Tibial nerve (tissue), 4 donors: ENCODE measurements at regions not wholly inside any gene's neighbourhood (a gene's known extent, or its start where the extent isn't known, plus 50 kb on each side); places are given as distances from the start of the nearest gene placed in this dataset.

Source experiments
- DNase-seq, 2 donors: peaks; one replicate each; pipeline ENCODE4 v3.0.0-alpha.2; 2019; ENCODE audit warnings: low spot score in 2 of 2
- H3K27ac ChIP-seq, 4 donors: fragments of 200-600 bp; sonication (generic) in 3 of 4; one replicate each; pipeline ENCODE4 v1.5.1; 2017 to 2019; ENCODE audit warnings: mild to moderate bottlenecking in 1 of 4
- H3K27me3 ChIP-seq, 2 donors: fragments of 200-600 bp; sonication (generic) in 1 of 2; one replicate each; pipeline versions ENCODE4 v1.5.1 to v1.6.0; 2017 to 2019
- H3K36me3 ChIP-seq, 3 donors: fragments of 200-600 bp; sonication (generic); one replicate each; pipeline ENCODE4 v1.5.1; 2018 to 2019
- H3K4me1 ChIP-seq, 4 donors: fragments of 200-600 bp; sonication (generic) in 3 of 4; one replicate each; pipeline ENCODE4 v1.5.1; 2017 to 2019
- H3K4me3 ChIP-seq, 4 donors: fragments of 200-600 bp; sonication (generic) in 3 of 4; one replicate each; pipeline ENCODE4 v1.5.1; 2017 to 2019; ENCODE audit warnings: mild to moderate bottlenecking in 1 of 4, moderate library complexity in 1 of 4
- H3K9me3 ChIP-seq, 4 donors: fragments of 200-600 bp; sonication (generic) in 3 of 4; one replicate each; pipeline ENCODE4 v1.5.1; 2017 to 2019
- EP300 ChIP-seq, 2 donors: sonication (generic); formaldehyde crosslinking; IDR thresholded peaks; one replicate each; pipeline ENCODE4 v1.6.1; 2017; ENCODE audit warnings: antibody characterized with exemption in 2 of 2, mild to moderate bottlenecking in 1 of 2
- POLR2A ChIP-seq, 2 donors: fragments of 450-650 bp; IDR thresholded peaks; one replicate each; pipeline ENCODE4 v1.6.1; 2017; ENCODE audit warnings: antibody characterized with exemption in 2 of 2, mild to moderate bottlenecking in 2 of 2, moderate library complexity in 2 of 2
- WGBS, 2 donors: methylation state at CpG; one replicate each; pipeline ENCODE4 v1.1.5; 2018; 5-methylcytosine and 5-hydroxymethylcytosine counted together
- TF ChIP-seq, protein P1 (sequence below), 5 experiments: fragments of 200-600 bp in 3 of 5; fragments of 450-650 bp in 2 of 5; sonication (generic) in 3 of 5; IDR thresholded peaks; one replicate each; pipeline ENCODE4 v1.5.1; 2016 to 2019; ENCODE audit warnings: antibody characterized with exemption in 5 of 5, mild to moderate bottlenecking in 3 of 5, moderate library complexity in 2 of 5

DNA sequence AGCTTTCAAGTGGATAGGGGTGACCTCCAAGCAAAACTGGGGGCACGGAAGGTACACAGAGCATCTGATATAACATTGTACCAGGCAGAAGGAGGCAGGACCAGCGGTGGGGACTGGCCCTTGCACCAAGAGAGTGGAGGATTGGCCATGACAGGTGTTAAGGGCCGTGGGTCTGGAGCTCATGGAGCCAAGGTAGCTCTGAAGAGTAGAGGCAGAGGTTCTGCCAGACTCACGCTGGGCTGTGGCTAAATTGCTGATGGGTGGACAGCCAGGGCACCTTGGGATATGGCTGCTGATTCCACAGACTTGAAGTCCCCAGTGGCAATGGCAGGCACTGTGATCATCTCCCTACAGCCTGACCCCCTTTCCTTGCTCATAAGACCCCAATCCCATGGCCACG is 65.9 kb upstream of the NKD1 start:
- 87 to 88% methylated on average over 5 of the region's 5 CpGs for WGBS, 2 donors
- Histone ChIP-seq H3K4me1 (no peaks in the 10 kb centered on the region), H3K4me3 (no peak overlapping the region), H3K36me3 (no peaks in the 10 kb centered on the region), H3K27me3 (no peaks in the 10 kb centered on the region), H3K9me3 (peaks cover 0 to 24% (median 0%) of the 10 kb centered on the region in 4 donors), H3K27ac (no peak overlapping the region)
- no peak for DNase-seq
- TF ChIP-seq EP300 (IDR thresholded peaks at IDR 0.05): no peak
- TF ChIP-seq, protein P1, sequence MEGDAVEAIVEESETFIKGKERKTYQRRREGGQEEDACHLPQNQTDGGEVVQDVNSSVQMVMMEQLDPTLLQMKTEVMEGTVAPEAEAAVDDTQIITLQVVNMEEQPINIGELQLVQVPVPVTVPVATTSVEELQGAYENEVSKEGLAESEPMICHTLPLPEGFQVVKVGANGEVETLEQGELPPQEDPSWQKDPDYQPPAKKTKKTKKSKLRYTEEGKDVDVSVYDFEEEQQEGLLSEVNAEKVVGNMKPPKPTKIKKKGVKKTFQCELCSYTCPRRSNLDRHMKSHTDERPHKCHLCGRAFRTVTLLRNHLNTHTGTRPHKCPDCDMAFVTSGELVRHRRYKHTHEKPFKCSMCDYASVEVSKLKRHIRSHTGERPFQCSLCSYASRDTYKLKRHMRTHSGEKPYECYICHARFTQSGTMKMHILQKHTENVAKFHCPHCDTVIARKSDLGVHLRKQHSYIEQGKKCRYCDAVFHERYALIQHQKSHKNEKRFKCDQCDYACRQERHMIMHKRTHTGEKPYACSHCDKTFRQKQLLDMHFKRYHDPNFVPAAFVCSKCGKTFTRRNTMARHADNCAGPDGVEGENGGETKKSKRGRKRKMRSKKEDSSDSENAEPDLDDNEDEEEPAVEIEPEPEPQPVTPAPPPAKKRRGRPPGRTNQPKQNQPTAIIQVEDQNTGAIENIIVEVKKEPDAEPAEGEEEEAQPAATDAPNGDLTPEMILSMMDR (IDR thresholded peaks at IDR 0.05): no peak
- no peak for TF ChIP-seq POLR2A (IDR thresholded peaks at IDR 0.05)

DNA sequence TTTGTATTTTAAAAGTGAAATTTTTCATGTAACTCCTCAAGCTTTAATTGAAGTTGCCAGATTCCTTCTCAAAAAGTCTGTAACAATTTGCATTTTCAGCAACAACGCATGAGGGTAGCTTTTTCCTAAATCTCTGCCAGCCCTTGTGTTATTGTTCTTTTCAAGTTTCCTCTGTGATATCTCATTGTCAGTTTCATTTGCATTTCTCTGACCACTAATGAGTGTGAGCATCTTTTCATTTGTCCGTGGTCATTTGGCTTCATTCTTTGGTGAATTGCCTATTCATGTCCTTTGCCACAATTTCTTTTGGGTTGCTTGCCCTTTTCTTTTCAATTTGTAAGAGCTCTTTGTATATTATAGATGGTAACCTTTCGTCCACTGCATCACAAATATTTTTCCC is 68.0 kb upstream of the NKD1 start:
- no peak overlapping the region for H3K4me3 ChIP-seq
- no peaks in the 10 kb centered on the region for H3K36me3 ChIP-seq
- no peaks in the 10 kb centered on the region for H3K4me1 ChIP-seq
- no peaks in the 10 kb centered on the region for H3K27me3 ChIP-seq
- no peak overlapping the region for H3K27ac ChIP-seq
- WGBS, 2 donors: 38 to 44% methylated on average over 3 of the region's 3 CpGs
- DNase-seq: no peak
- H3K9me3 ChIP-seq: peaks cover 0 to 19% (median 0%) of the 10 kb centered on the region in 4 donors
- TF ChIP-seq EP300 (IDR thresholded peaks at IDR 0.05) (no peak), POLR2A (IDR thresholded peaks at IDR 0.05) (no peak)
- TF ChIP-seq, protein P1 (IDR thresholded peaks at IDR 0.05): no peak

GRCh38 chr16:50479771-50480170 is 68.4 kb upstream of the NKD1 start:
- WGBS, 2 donors: 90% methylated on average over 5 of the region's 5 CpGs
- Histone ChIP-seq H3K27ac (no peak overlapping the region), H3K27me3 (no peaks in the 10 kb centered on the region), H3K4me1 (no peaks in the 10 kb centered on the region), H3K36me3 (no peaks in the 10 kb centered on the region), H3K9me3 (peaks cover 0 to 15% (median 0%) of the 10 kb centered on the region in 4 donors), H3K4me3 (no peak overlapping the region)
- TF ChIP-seq, protein P1 (IDR thresholded peaks at IDR 0.05): no peak
- TF ChIP-seq EP300 (IDR thresholded peaks at IDR 0.05) (no peak), POLR2A (IDR thresholded peaks at IDR 0.05) (no peak)
- DNase-seq: no peak

GRCh38 chr16:50478773-50479149 is 69.4 kb upstream of the NKD1 start:
- no peak overlapping the region for H3K27ac ChIP-seq
- WGBS, 2 donors: 65 to 66% methylated on average over 5 to 7 of the region's 9 CpGs
- H3K4me3 ChIP-seq: no peak overlapping the region
- TF ChIP-seq EP300 (IDR thresholded peaks at IDR 0.05) (no peak), POLR2A (IDR thresholded peaks at IDR 0.05) (no peak)
- TF ChIP-seq, protein P1 (IDR thresholded peaks at IDR 0.05): no peak
- no peaks in the 10 kb centered on the region for H3K4me1 ChIP-seq
- no peaks in the 10 kb centered on the region for H3K27me3 ChIP-seq
- DNase-seq: no peak
- peaks cover 0 to 5% (median 0%) of the 10 kb centered on the region in 4 donors for H3K9me3 ChIP-seq
- H3K36me3 ChIP-seq: no peaks in the 10 kb centered on the region

DNA sequence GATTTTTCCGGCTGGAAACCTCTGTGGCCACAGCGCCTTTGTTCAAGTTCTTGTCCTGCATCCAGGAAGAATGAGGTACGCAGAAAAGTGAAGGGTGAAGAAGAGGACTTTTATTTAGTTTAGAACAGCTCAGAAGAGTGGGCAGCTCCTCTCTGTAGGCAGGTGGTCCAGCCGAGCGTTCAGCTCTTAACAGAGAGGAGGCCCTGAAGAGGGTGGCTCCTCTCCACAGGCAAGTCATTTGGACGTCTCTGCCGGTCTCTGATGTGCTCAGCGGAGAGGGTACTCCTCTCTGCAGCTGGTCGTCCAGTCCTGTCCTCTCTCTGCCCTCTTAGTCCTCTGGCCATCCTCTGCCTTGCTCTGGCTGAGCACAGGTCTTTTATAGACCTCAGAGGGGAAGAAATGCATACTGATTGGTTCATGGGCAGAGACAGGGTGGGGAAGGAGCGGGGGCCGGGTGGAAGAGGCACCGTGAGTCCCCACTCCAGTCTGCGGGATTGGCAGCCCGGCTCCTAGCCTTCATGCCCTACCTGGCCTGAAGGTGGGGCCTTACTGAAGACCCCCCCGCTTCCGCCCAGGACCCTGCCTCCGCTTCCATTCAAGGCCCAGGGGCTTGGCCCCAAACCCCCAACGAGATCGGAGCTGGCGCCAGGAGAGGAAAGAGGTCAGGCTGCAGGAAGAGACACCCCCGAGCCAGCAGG is 70.0 kb upstream of the NKD1 start:
- no peak for TF ChIP-seq POLR2A (IDR thresholded peaks at IDR 0.05)
- TF ChIP-seq, protein P1 (IDR thresholded peaks at IDR 0.05): no peak
- TF ChIP-seq EP300 (IDR thresholded peaks at IDR 0.05): no peak
- DNase-seq: no peak
- Histone ChIP-seq H3K27me3 (no peaks in the 10 kb centered on the region), H3K4me1 (no peaks in the 10 kb centered on the region), H3K27ac (no peak overlapping the region), H3K9me3 (no peaks in the 10 kb centered on the region), H3K4me3 (no peak overlapping the region), H3K36me3 (no peaks in the 10 kb centered on the region)
- WGBS, 2 donors: 56 to 67% methylated on average over 14 to 21 of the region's 21 CpGs
